Bone marrow (tissue), 2 donors: ENCODE measurements at regions not wholly inside any gene's neighbourhood (a gene's known extent, or its start where the extent isn't known, plus 50 kb on each side); places are given as distances from the start of the nearest gene placed in this dataset.
A peak's percentile ranks its signal among the peaks of the same experiment; 100 is the strongest.
"Not testable (repeated sequence)": the region's sequence is repeated elsewhere in the genome, so short reads cannot be mapped to it uniquely, and the experiment has no call there.

Experiments
- DNase-seq, 2 donors: peaks; one replicate each; lab custom pipeline; 2025; lab: John Stamatoyannopoulos, UW

- DNase-seq, result no peak
Measured at GRCh38 chr16:73403291-73403690, 355.4 kb upstream of the ZFHX3 start.

- no peak for DNase-seq
Measured at GRCh38 chr16:73400951-73401350, 353.0 kb upstream of the ZFHX3 start.

GRCh38 chr16:73399997-73400396 lies 352.1 kb upstream of the ZFHX3 start:
- no peak for DNase-seq

GRCh38 chr16:73399486-73399885 lies 351.6 kb upstream of the ZFHX3 start:
- DNase-seq, result no peak

DNA sequence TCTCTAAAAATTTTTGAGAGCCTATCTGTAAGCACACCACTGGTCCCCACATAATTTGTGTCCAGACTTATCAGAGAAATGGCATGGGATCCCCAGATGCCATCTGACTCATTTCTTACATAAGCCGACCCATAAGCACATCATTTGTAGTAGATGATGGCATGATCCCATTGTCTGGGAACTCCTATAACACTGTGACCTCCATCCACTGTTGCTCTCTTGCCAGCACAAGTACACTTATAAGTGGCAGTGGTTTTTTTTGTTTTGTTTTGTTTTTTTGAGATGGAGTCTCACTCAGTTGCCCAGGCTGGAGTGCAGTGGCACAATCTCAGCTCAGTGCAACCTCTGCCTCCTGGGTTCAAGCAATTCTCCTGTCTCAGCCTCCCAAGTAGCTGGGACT lies 350.7 kb upstream of the ZFHX3 start:
- DNase-seq, result not testable (repeated sequence)

DNA sequence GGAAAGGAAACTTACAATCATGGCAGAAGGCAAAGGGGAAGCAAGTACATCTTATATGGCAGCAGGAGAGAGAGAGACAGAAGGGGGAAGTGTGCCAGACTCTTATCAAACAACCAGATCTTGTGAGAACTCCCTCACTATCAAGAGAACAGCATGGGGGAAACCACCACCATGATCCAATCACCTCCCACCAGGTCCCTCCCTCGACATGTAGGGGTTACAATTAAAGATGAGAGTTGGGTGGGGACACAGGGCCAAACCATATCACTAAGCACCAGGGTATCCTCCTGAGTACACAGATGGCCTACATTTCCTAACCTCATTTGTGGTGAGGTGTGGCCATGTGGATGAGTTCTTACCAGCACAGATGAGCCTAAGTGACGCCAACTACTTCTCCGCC lies 348.6 kb upstream of the ZFHX3 start:
- DNase-seq, result peak in 1 of 2 donors; percentile 71

DNA sequence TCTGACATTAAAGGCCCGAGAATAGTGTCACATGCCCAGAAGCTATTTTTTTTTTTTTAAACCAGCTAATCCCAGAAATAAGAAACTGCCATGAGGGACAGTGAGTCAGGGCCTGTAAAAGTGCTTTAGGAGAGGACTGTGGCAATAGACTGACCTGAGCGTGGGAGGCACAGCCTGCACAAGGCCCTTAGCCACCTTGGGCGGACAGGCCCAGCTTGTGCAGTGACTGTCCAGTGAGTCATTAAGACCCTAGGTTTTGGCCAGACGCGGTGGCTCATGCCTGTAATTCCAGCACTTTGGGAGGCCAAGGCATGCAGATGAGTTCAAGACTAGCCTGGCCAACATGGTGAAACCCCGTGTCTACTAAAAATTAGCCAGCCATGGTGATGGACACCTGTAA lies 343.0 kb upstream of the ZFHX3 start:
- DNase-seq, result no peak

DNA sequence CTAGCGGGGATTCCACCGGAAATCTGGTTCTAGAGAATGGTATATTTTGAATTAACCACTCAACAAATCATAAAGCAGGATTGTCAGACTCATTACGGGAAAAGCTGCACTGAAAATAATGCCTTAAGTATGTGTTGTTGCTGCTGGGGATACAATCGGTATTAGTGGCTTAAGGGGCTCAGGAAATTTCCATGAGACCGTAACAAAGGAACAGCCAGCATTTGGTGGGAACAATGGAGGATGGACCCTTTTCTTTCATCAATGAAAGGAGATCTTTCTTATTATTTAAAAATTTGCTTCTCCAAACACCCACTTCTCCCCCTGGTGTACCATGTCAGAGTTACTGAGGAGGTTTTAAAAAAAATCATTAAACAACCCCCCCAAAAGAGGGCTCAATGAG lies 342.6 kb upstream of the ZFHX3 start:
- DNase-seq, result no peak

GRCh38 chr16:73389085-73389484 lies 341.2 kb upstream of the ZFHX3 start:
- DNase-seq, result no peak

GRCh38 chr16:73387979-73388378 lies 340.1 kb upstream of the ZFHX3 start:
- DNase-seq, result no peak

- DNase-seq, result no peak
Measured at GRCh38 chr16:73385696-73386095, 337.8 kb upstream of the ZFHX3 start.

- no peak for DNase-seq
Measured at GRCh38 chr16:73384506-73385089, 336.7 kb upstream of the ZFHX3 start.

GRCh38 chr16:73383988-73384365 lies 336.0 kb upstream of the ZFHX3 start:
- no peak for DNase-seq

- DNase-seq, result no peak
Measured at GRCh38 chr16:73383195-73383987, 335.5 kb upstream of the ZFHX3 start.

DNA sequence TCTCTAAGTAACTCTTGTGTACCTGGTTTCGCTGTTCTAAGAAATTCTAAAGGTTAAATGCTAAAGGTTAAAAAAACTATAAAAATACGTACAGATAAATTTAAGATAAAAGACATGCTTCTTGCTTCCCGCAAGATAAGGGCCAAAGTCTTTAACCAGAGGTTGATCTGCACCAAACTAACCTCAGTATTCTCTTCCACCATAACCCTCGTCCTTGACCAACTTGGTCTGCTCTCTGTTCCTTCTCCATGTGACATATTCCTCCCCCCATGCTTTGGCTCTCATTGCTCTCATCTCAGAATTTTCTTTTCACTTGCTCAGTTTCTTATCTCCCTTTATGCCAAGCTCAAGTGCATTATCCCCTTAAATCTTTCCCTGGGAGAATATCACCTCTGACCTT lies 330.5 kb upstream of the ZFHX3 start:
- DNase-seq, result no peak

DNA sequence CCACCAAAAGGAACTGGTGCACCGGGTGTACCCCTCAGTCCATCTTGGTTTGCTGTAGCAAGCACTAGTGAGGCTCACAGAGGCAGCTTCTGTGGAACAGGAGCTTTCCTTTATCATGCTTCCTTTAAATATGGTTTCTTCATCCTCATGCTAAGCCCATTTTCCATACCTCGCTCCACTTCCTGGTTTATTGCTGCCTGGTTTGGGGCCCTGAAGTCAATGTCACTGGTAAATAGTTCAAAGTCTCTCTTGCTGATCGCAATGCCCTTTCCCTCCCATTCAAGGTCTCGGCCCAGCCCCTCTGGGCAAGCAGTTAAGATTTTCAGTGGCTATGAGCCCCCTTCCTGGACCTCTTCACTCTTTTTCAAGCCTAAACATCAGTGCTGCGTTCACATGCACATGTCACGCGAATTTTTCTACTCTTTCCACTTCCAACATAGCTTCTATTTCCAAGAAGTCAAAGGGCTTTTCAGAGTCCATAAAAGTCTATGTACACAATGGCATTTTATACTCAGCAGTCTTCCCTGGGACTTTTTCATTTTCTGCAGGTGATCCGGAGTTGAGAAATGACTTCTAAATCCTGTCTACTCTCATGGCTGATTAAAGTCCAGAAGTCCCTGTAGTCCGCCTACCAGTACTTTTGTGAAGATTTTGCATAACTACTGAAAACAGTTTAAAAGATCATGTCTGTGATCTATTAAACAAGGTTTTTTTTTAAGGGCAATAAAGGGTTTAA lies 323.8 kb upstream of the ZFHX3 start:
- DNase-seq, result no peak

GRCh38 chr16:73369851-73370250 lies 321.9 kb upstream of the ZFHX3 start:
- no peak for DNase-seq

GRCh38 chr16:73368715-73369114 lies 320.8 kb upstream of the ZFHX3 start:
- no peak for DNase-seq

- no peak for DNase-seq
Measured at GRCh38 chr16:73365016-73365551, 317.2 kb upstream of the ZFHX3 start.

GRCh38 chr16:73364413-73364812 lies 316.5 kb upstream of the ZFHX3 start:
- no peak for DNase-seq

DNA sequence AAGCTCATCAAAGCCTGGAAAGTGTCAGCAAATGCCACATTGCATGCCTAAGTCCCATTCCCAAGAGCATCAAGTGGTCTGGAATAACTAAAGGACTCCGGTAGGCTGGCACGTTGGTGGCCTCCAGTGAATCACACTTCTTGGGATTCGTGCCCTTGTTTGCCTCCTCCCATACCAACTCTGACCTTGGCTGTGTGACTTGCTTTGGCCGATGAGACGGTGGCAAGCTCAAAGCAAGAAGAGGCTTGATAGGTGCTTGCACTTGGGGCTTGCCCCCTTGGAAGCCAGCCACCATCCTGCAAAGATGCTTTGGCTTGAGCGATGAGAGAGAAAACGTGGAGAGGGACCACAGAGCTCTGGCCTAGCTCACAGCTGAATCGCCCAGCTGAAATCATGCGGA lies 313.1 kb upstream of the ZFHX3 start:
- DNase-seq, result no peak

DNA sequence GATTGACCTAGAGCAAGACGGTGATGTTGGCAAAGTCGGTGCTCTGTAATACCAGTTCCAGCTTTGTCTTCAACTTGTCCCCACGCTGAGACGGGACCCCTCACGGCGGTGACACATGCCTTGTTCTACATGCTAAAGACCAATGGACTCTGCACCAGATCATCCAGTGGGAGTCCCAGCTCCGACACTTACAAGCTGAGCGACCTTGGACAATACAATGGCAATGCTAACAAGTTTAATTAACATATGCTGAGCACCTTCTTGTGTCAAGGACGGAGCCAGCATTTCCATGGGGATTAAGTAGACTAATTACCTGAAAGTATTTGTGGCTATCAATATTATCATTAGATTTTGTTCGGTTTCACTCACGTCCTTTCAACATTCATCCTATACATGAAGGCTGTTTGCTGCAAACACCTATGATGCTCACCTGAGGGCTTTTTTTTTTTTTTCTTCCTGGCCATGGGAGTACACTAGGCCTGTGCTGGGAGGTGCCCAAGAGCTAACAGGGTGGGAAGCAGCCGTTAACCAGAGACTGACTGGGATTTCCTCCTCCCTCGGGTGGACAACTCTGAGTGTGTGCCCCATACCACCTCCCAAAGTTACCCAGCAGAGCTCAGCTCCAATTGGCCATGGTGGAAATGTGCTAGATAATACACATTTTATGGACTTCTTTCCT lies 308.6 kb upstream of the ZFHX3 start:
- DNase-seq, result no peak
